Chondrocyte (in vitro differentiated cells): ENCODE measurements at regions not wholly inside any gene's neighbourhood (a gene's known extent, or its start where the extent isn't known, plus 50 kb on each side); places are given as distances from the start of the nearest gene placed in this dataset.

ENCODE experiments used
- DNase-seq: peaks from one replicate; pipeline ENCODE4 v3.0.0; 2021; ENCODE audit warnings: mixed read lengths, low spot score
- H3K27ac Mint-ChIP-seq: one replicate; pipeline ENCODE4 v1.8.0; 2021; ENCODE audit warnings: mild to moderate bottlenecking, moderate library complexity, mixed read lengths; ENCODE audit not compliant: unreplicated experiment
- H3K27me3 Mint-ChIP-seq: 2 replicates; pipeline ENCODE4 v1.8.0; 2021; ENCODE audit warnings: low read depth, mixed read lengths
- H3K36me3 Mint-ChIP-seq: 2 replicates; pipeline ENCODE4 v1.8.0; 2021; ENCODE audit warnings: low read depth, mixed read lengths
- H3K4me1 Mint-ChIP-seq: 2 replicates; pipeline ENCODE4 v1.8.0; 2021; ENCODE audit warnings: low read depth, mild to moderate bottlenecking, mixed read lengths
- H3K4me3 Mint-ChIP-seq: one replicate; pipeline ENCODE4 v1.8.0; 2021; ENCODE audit warnings: mild to moderate bottlenecking, moderate library complexity, mixed read lengths; ENCODE audit not compliant: unreplicated experiment
- H3K9me3 Mint-ChIP-seq: 2 replicates; pipeline ENCODE4 v1.8.0; 2021; ENCODE audit warnings: low read depth, mixed read lengths
- CTCF ChIP-seq: fragments of 200-600 bp; sonication (generic); IDR thresholded peaks from 2 replicates; pipeline ENCODE4 v1.5.0; 2021; ENCODE audit warnings: antibody characterized with exemption, mild to moderate bottlenecking, moderate library complexity

GRCh38 chr1:106217765-106218164, 838.7 kb upstream of the PRMT6 start:
- no peaks in the 10 kb centered on the region for H3K36me3 Mint-ChIP-seq
- no peak overlapping the region for H3K4me3 Mint-ChIP-seq
- DNase-seq: no peak
- H3K9me3 Mint-ChIP-seq: no peaks in the 10 kb centered on the region
- no peaks in the 10 kb centered on the region for H3K27me3 Mint-ChIP-seq
- H3K4me1 Mint-ChIP-seq: no peaks in the 10 kb centered on the region
- TF ChIP-seq CTCF: peak; percentile 49
- H3K27ac Mint-ChIP-seq: no peak overlapping the region

GRCh38 chr1:106222403-106222802, 834.1 kb upstream of the PRMT6 start:
- Mint-ChIP-seq H3K36me3 (no peaks in the 10 kb centered on the region), H3K27ac (no peak overlapping the region), H3K9me3 (no peaks in the 10 kb centered on the region), H3K4me1 (no peaks in the 10 kb centered on the region), H3K4me3 (no peak overlapping the region), H3K27me3 (no peaks in the 10 kb centered on the region)
- TF ChIP-seq CTCF: no peak
- no peak for DNase-seq

GRCh38 chr1:106223213-106223612, 833.3 kb upstream of the PRMT6 start:
- no peak for DNase-seq
- Mint-ChIP-seq H3K4me1 (no peaks in the 10 kb centered on the region), H3K9me3 (no peaks in the 10 kb centered on the region), H3K4me3 (no peak overlapping the region), H3K27ac (no peak overlapping the region), H3K36me3 (no peaks in the 10 kb centered on the region), H3K27me3 (no peaks in the 10 kb centered on the region)
- no peak for TF ChIP-seq CTCF

GRCh38 chr1:106224426-106224825, 832.0 kb upstream of the PRMT6 start:
- TF ChIP-seq CTCF: no peak
- Mint-ChIP-seq H3K36me3 (no peaks in the 10 kb centered on the region), H3K4me1 (no peaks in the 10 kb centered on the region), H3K27me3 (peaks cover 2% of the 10 kb centered on the region), H3K9me3 (no peaks in the 10 kb centered on the region), H3K27ac (no peak overlapping the region), H3K4me3 (no peak overlapping the region)
- DNase-seq: no peak

GRCh38 chr1:106225403-106225802, 831.1 kb upstream of the PRMT6 start:
- Mint-ChIP-seq H3K27ac (no peak overlapping the region), H3K4me3 (no peak overlapping the region), H3K4me1 (no peaks in the 10 kb centered on the region), H3K27me3 (peaks cover 2% of the 10 kb centered on the region), H3K9me3 (no peaks in the 10 kb centered on the region), H3K36me3 (no peaks in the 10 kb centered on the region)
- no peak for TF ChIP-seq CTCF
- DNase-seq: no peak
